Stomach (tissue), 4 donors: ENCODE measurements at regions not wholly inside any gene's neighbourhood (a gene's known extent, or its start where the extent isn't known, plus 50 kb on each side); places are given as distances from the start of the nearest gene placed in this dataset.

Experiments
- POLR2A ChIP-seq, 4 donors: fragments of 450-650 bp; IDR thresholded peaks; one replicate each; pipeline ENCODE4 v1.6.1; 2016; ENCODE audit warnings: antibody characterized with exemption in 4 of 4, control low read depth in 2 of 4, mild to moderate bottlenecking in 1 of 4, moderate library complexity in 1 of 4
- POLR2AphosphoS5 ChIP-seq, 3 donors: sonication (generic); formaldehyde crosslinking; IDR thresholded peaks; one replicate each; pipeline ENCODE4 v1.6.1; 2016; ENCODE audit warnings: antibody characterized with exemption in 3 of 3
- TF ChIP-seq, protein P1 (sequence below), 7 experiments: fragments of 450-650 bp in 4 of 7; fragments of 200-600 bp in 3 of 7; sonication (generic) in 3 of 7; IDR thresholded peaks; one replicate each; pipeline ENCODE4 v1.5.1; 2016 to 2019; ENCODE audit warnings: antibody characterized with exemption in 7 of 7, control low read depth in 2 of 7, mild to moderate bottlenecking in 1 of 7

DNA sequence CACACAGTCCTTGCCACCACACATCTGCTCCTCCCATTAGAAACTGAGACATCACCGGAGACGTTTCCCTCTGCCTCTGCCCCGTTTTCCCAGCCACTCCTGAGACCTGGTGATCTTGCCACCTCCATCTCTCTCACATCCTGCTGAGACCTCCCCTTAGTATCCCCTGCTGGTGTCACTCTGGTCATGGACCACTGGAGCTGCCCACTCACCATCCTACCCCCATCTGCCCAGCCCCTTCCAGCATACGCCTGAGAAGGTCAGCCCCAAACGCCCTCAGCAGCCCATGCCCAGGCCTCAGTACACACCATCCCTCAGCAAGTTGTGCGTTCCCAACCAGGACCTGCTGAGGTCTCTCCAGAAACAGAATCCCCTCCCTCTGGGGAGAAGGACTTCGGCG is 64.3 kb downstream of the SHANK2 start:
- TF ChIP-seq POLR2AphosphoS5 (IDR thresholded peaks at IDR 0.05) (no peak), POLR2A (IDR thresholded peaks at IDR 0.05) (no peak)
- TF ChIP-seq, protein P1, sequence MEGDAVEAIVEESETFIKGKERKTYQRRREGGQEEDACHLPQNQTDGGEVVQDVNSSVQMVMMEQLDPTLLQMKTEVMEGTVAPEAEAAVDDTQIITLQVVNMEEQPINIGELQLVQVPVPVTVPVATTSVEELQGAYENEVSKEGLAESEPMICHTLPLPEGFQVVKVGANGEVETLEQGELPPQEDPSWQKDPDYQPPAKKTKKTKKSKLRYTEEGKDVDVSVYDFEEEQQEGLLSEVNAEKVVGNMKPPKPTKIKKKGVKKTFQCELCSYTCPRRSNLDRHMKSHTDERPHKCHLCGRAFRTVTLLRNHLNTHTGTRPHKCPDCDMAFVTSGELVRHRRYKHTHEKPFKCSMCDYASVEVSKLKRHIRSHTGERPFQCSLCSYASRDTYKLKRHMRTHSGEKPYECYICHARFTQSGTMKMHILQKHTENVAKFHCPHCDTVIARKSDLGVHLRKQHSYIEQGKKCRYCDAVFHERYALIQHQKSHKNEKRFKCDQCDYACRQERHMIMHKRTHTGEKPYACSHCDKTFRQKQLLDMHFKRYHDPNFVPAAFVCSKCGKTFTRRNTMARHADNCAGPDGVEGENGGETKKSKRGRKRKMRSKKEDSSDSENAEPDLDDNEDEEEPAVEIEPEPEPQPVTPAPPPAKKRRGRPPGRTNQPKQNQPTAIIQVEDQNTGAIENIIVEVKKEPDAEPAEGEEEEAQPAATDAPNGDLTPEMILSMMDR (IDR thresholded peaks at IDR 0.05), result no peak
